PC-9 (cell line): ENCODE measurements at regions not wholly inside any gene's neighbourhood (a gene's known extent, or its start where the extent isn't known, plus 50 kb on each side); places are given as distances from the start of the nearest gene placed in this dataset.

ENCODE experiments used
- BruUV-seq: library from RNA; stranded (reverse); fragments of 400-500 nt; replicated peaks from 2 replicates; lab custom pipeline; 2021; lab: Mats Ljungman, UMichigan
- CTCF ChIA-PET: fragments of 300-600 bp; sonication (Branson Sonifier 250); formaldehyde crosslinking; loops from one replicate; lab custom pipeline; 2022; ENCODE audit warnings: antibody characterized with exemption; lab: Charles Lee
- POLR2A ChIA-PET: fragments of 300-600 bp; sonication (Branson Sonifier 250); formaldehyde crosslinking; loops from one replicate; lab custom pipeline; 2022; ENCODE audit warnings: antibody characterized with exemption; ENCODE audit not compliant: unreplicated experiment; lab: Charles Lee
- DNase-seq, 2 experiments: peaks; one replicate each; pipeline versions ENCODE4 v3.0.0 to v3.0.0-alpha.2; 2015 to 2022; ENCODE audit warnings: mixed read lengths in 1 of 2
- H2AFZ ChIP-seq: fragments of 200-600 bp; sonication (generic); 2 replicates; pipeline ENCODE4 v1.8.1; 2017; ENCODE audit warnings: antibody characterized with exemption
- H3F3A ChIP-seq: fragments of 200-600 bp; sonication (generic); 2 replicates; pipeline ENCODE4 v1.8.1; 2017; ENCODE audit warnings: antibody characterized with exemption, mild to moderate bottlenecking, low read depth; ENCODE audit not compliant: insufficient read depth
- H3K27ac ChIP-seq: fragments of 200-600 bp; sonication (generic); 2 replicates; pipeline ENCODE4 v1.6.1; 2016; ENCODE audit warnings: mixed run types
- H3K27me3 ChIP-seq: fragments of 200-600 bp; sonication (generic); 2 replicates; pipeline ENCODE4 v1.6.1; 2016; ENCODE audit warnings: low read depth, mixed run types; ENCODE audit not compliant: insufficient read depth
- H3K36me3 ChIP-seq: fragments of 200-600 bp; sonication (generic); 2 replicates; pipeline ENCODE4 v1.6.1; 2016; ENCODE audit warnings: low read depth, mixed run types
- H3K4me1 ChIP-seq: fragments of 200-600 bp; sonication (generic); replicated peaks from 2 replicates; pipeline ENCODE4 v1.6.1; 2016; ENCODE audit warnings: mixed run types; ENCODE audit not compliant: insufficient read depth
- H3K4me2 ChIP-seq: fragments of 200-600 bp; sonication (generic); 2 replicates; pipeline ENCODE4 v1.6.1; 2017; ENCODE audit warnings: mixed run types
- H3K4me3 ChIP-seq: fragments of 200-600 bp; sonication (generic); 2 replicates; pipeline ENCODE4 v1.6.1; 2016; ENCODE audit warnings: mixed run types
- H3K79me2 ChIP-seq: fragments of 200-600 bp; sonication (generic); 2 replicates; pipeline ENCODE4 v1.6.1; 2017; ENCODE audit warnings: low read depth, mixed run types
- H3K9me2 ChIP-seq: fragments of 200-600 bp; sonication (generic); 2 replicates; pipeline ENCODE4 v1.8.1; 2017; ENCODE audit warnings: mild to moderate bottlenecking; ENCODE audit not compliant: insufficient read depth
- H3K9me3 ChIP-seq: fragments of 200-600 bp; sonication (generic); 2 replicates; pipeline ENCODE4 v1.8.1; 2016; ENCODE audit warnings: low read depth; ENCODE audit not compliant: insufficient read depth
- H4K20me1 ChIP-seq: fragments of 200-600 bp; sonication (generic); 2 replicates; pipeline ENCODE4 v1.8.1; 2017; ENCODE audit not compliant: insufficient read depth
- CTCF ChIP-seq: fragments of 200-600 bp; sonication (generic); conservative IDR thresholded peaks from 2 replicates; pipeline ENCODE4 v1.6.1; 2017; ENCODE audit warnings: mixed run types, antibody characterized with exemption, mild to moderate bottlenecking, moderate library complexity
- EZH2 ChIP-seq: fragments of 200-600 bp; sonication (generic); IDR thresholded peaks from 2 replicates; pipeline ENCODE4 v1.8.0; 2017; ENCODE audit warnings: antibody characterized with exemption, low read depth
- intact Hi-C: fragments of 100-400 bp; cut with micrococcal nuclease; formaldehyde crosslinking; loops from one replicate; pipeline ENCODE4 v1.10.0; 2022; ENCODE audit not compliant: unreplicated experiment

DNA sequence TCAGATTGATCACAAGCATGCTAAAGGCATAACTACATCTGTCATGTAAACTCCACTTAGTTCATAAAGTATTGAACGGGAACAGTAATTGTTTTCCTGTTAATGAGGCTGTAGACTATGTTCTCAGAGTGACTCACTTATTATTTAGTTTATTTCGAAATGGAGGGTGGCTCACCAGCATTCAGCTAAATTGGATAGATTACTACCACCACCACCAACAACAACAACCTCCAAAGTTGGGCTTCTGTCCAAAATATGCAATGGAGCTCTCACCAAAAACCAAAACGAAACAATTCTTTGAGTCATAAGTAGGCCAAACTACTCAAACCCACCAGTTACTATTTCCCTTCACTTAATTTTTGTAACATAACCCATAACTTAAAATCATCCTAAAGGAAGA, 127.9 kb upstream of the NRBF2 start:
- H3K27ac ChIP-seq: no peak overlapping the region
- intact Hi-C loops: loop anchor here (2.0 kb wide), 1 partner anchor 154 kb away; no protein-coding TSS in a partner anchor
- no peaks in the 10 kb centered on the region for H3F3A ChIP-seq
- TF ChIP-seq EZH2 (no peak), CTCF (no peak)
- BruUV-seq: no TSS peak
- no peaks in the 10 kb centered on the region for H3K9me2 ChIP-seq
- H2AFZ ChIP-seq: no peak overlapping the region
- peaks cover 9% of the 10 kb centered on the region; the same call in 1 of the 2 replicates for H3K4me1 ChIP-seq
- H3K79me2 ChIP-seq: no peaks in the 10 kb centered on the region
- H3K27me3 ChIP-seq: no peaks in the 10 kb centered on the region
- ChIA-PET CTCF (no interaction called here), POLR2A (no interaction called here)
- no peaks in the 10 kb centered on the region for H3K9me3 ChIP-seq
- DNase-seq: no peak
- no peak overlapping the region for H3K4me3 ChIP-seq
- 0 out of 2 replicates have a peak overlapping the region, but pooled peaks have one; percentile 3 for H3K4me2 ChIP-seq
- no peaks in the 10 kb centered on the region for H4K20me1 ChIP-seq
- no peaks in the 10 kb centered on the region for H3K36me3 ChIP-seq

- Histone ChIP-seq H3K79me2 (no peaks in the 10 kb centered on the region), H3K9me2 (no peaks in the 10 kb centered on the region), H3K4me3 (no peak overlapping the region), H2AFZ (no peak overlapping the region), H3F3A (no peaks in the 10 kb centered on the region), H3K27ac (no peak overlapping the region), H3K9me3 (no peaks in the 10 kb centered on the region), H3K36me3 (no peaks in the 10 kb centered on the region), H3K4me2 (no peak overlapping the region), H3K27me3 (no peaks in the 10 kb centered on the region), H3K4me1 (peaks cover 9% of the 10 kb centered on the region; the same call in 1 of the 2 replicates), H4K20me1 (no peaks in the 10 kb centered on the region)
- DNase-seq: no peak
- ChIA-PET CTCF (no interaction called here), POLR2A (no interaction called here)
- peak; percentile 61; the same call in 1 of the 2 replicates for TF ChIP-seq CTCF
- no peak for TF ChIP-seq EZH2
- no TSS peak for BruUV-seq
- intact Hi-C loops: loop anchor here (2.0 kb wide), 1 partner anchor 155 kb away; no protein-coding TSS in a partner anchor
Observed at GRCh38 chr10:63003816-63004453, 129.2 kb upstream of the NRBF2 start.

DNA sequence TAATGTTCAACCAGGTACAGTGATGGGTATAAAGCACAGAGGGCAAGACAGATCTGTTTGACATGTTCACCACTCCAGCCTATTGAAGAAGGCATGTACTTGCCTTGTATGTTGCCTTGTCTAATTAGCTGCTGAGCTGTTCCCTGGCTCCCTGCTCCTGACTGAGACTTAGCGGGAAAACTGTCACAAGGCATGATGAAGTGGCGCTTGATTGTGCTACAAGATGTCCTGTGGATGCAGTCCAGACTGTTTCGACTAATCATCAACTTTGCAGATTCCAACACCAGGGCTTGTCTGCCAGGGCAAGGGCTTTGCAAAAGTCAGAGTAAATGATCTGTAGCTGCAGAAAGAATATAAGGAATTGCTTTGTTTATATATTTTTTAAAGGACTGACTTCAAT, 136.2 kb upstream of the NRBF2 start:
- Histone ChIP-seq H3K36me3 (no peaks in the 10 kb centered on the region), H3K9me2 (no peaks in the 10 kb centered on the region), H3K4me1 (peaks cover 24% of the 10 kb centered on the region), H3K27me3 (no peaks in the 10 kb centered on the region), H3K4me2 (no peak overlapping the region), H2AFZ (no peak overlapping the region), H3F3A (peaks cover 5% of the 10 kb centered on the region), H4K20me1 (no peaks in the 10 kb centered on the region), H3K9me3 (no peaks in the 10 kb centered on the region), H3K4me3 (no peak overlapping the region), H3K27ac (no peak overlapping the region), H3K79me2 (no peaks in the 10 kb centered on the region)
- no TSS peak for BruUV-seq
- CTCF ChIA-PET: no interaction called here
- POLR2A ChIA-PET: no interaction called here
- intact Hi-C loops: no loop called here
- DNase-seq: no peak
- TF ChIP-seq CTCF (no peak), EZH2 (no peak)
